NCI-H82 (cell line): ENCODE measurements at regions not wholly inside any gene's neighbourhood (a gene's known extent, or its start where the extent isn't known, plus 50 kb on each side); places are given as distances from the start of the nearest gene placed in this dataset.

ENCODE experiments used
- DNase-seq: peaks from one replicate; lab custom pipeline; 2025; lab: John Stamatoyannopoulos, UW

- no peak for DNase-seq
Measured at GRCh38 chr7:106808967-106809635, 56.0 kb upstream of the PIK3CG start.

- DNase-seq, result no peak
Measured at GRCh38 chr7:106811472-106811871, 53.6 kb upstream of the PIK3CG start.

GRCh38 chr7:106812027-106812643 lies 52.9 kb upstream of the PIK3CG start:
- no peak for DNase-seq

GRCh38 chr7:106813705-106814305 lies 51.3 kb upstream of the PIK3CG start:
- DNase-seq, result no peak

GRCh38 chr7:106814887-106815286 lies 50.2 kb upstream of the PIK3CG start:
- no peak for DNase-seq
